Smooth muscle cell (in vitro differentiated cells): ENCODE measurements at regions not wholly inside any gene's neighbourhood (a gene's known extent, or its start where the extent isn't known, plus 50 kb on each side); places are given as distances from the start of the nearest gene placed in this dataset.

ENCODE experiments used
- DNase-seq: peaks from one replicate; lab custom pipeline; 2025; ENCODE audit not compliant: unreplicated experiment; lab: John Stamatoyannopoulos, UW
- H2AFZ ChIP-seq: fragments of 200-600 bp; sonication (generic); 2 replicates; pipeline ENCODE4 v1.6.0; 2016; ENCODE audit warnings: antibody characterized with exemption, low read depth, mild to moderate bottlenecking
- H3F3A ChIP-seq: fragments of 200-600 bp; sonication (generic); 2 replicates; pipeline ENCODE4 v1.6.0; 2017; ENCODE audit warnings: antibody characterized with exemption, low read depth
- H3K27ac ChIP-seq: fragments of 200-600 bp; sonication (generic); 2 replicates; pipeline ENCODE4 v1.5.1; 2016; ENCODE audit warnings: low read depth, mild to moderate bottlenecking
- H3K27me3 ChIP-seq: fragments of 200-600 bp; sonication (generic); 2 replicates; pipeline ENCODE4 v1.6.1; 2016; ENCODE audit warnings: low read depth, mild to moderate bottlenecking
- H3K36me3 ChIP-seq: fragments of 200-600 bp; sonication (generic); 2 replicates; pipeline ENCODE4 v1.5.1; 2016; ENCODE audit warnings: low read depth
- H3K4me1 ChIP-seq: fragments of 200-600 bp; sonication (generic); 2 replicates; pipeline ENCODE4 v1.5.1; 2016; ENCODE audit warnings: low read depth
- H3K4me2 ChIP-seq: fragments of 200-600 bp; sonication (generic); 2 replicates; pipeline ENCODE4 v1.6.0; 2016; ENCODE audit warnings: mild to moderate bottlenecking
- H3K4me3 ChIP-seq: fragments of 200-600 bp; sonication (generic); 2 replicates; pipeline ENCODE4 v1.5.1; 2016; ENCODE audit warnings: mild to moderate bottlenecking
- H3K79me2 ChIP-seq: fragments of 200-600 bp; sonication (generic); 2 replicates; pipeline ENCODE4 v1.6.0; 2016; ENCODE audit warnings: low read depth, mild to moderate bottlenecking
- H3K9ac ChIP-seq: fragments of 200-600 bp; sonication (generic); 2 replicates; pipeline ENCODE4 v1.6.0; 2016; ENCODE audit warnings: low read depth
- H3K9me3 ChIP-seq: fragments of 200-600 bp; sonication (generic); replicated peaks from 2 replicates; pipeline ENCODE4 v1.5.1; 2016; ENCODE audit warnings: low read depth
- H4K20me1 ChIP-seq: fragments of 200-600 bp; sonication (generic); 2 replicates; pipeline ENCODE4 v1.6.0; 2016; ENCODE audit warnings: low read depth
- CTCF ChIP-seq: fragments of 200-600 bp; sonication (generic); IDR thresholded peaks from 2 replicates; pipeline ENCODE4 v1.5.1; 2017; ENCODE audit warnings: borderline replicate concordance, mild to moderate bottlenecking, antibody characterized with exemption; ENCODE audit not compliant: insufficient read depth, poor library complexity, severe bottlenecking
- WGBS: methylation state at CpG from one replicate; pipeline ENCODE4 v1.1.7; 2016; ENCODE audit warnings: low lambda C conversion rate; 5-methylcytosine and 5-hydroxymethylcytosine counted together

- Histone ChIP-seq H3K4me1 (no peaks in the 10 kb centered on the region), H3K79me2 (no peaks in the 10 kb centered on the region), H3K27ac (no peak overlapping the region), H3K9me3 (no peaks in the 10 kb centered on the region), H3K27me3 (no peaks in the 10 kb centered on the region), H3F3A (no peaks in the 10 kb centered on the region), H2AFZ (no peak overlapping the region), H4K20me1 (no peaks in the 10 kb centered on the region), H3K4me2 (no peak overlapping the region), H3K36me3 (no peaks in the 10 kb centered on the region), H3K9ac (no peak overlapping the region), H3K4me3 (no peak overlapping the region)
- no peak for TF ChIP-seq CTCF
- 91% methylated on average over 1 of the region's 1 CpG for WGBS
- no peak for DNase-seq
Observed at GRCh38 chr14:42736408-42736807, 1129.7 kb downstream of the LRFN5 start.

- Histone ChIP-seq H3K9me3 (no peaks in the 10 kb centered on the region), H3K27ac (no peak overlapping the region), H3K4me2 (no peak overlapping the region), H3K9ac (no peak overlapping the region), H3K79me2 (no peaks in the 10 kb centered on the region), H3K36me3 (no peaks in the 10 kb centered on the region), H2AFZ (no peak overlapping the region), H3K4me3 (no peak overlapping the region), H3K27me3 (no peaks in the 10 kb centered on the region), H3K4me1 (no peaks in the 10 kb centered on the region), H4K20me1 (no peaks in the 10 kb centered on the region), H3F3A (no peaks in the 10 kb centered on the region)
- TF ChIP-seq CTCF = no peak
- DNase-seq = no peak
- 76% methylated on average over 1 of the region's 1 CpG for WGBS
Observed at GRCh38 chr14:42734041-42734440, 1127.4 kb downstream of the LRFN5 start.

DNA sequence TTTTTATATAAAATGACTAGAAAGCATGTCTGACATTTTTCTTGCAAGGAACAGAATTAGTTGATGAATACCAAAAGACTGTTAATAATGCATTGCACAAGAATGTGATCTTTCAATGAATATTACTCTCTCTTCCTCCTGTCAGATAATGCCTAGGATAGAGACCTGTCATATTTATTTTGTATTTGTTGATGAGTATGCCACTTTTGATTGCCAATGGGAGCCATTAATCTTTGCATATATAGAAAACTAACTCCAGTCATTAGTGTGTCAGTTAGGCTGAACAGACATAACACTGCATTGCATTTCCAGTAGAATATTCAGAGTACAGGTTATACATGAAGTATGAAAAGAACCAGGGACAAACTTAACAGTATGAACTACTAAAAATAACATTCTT lies 1125.3 kb downstream of the LRFN5 start:
- H3K27me3 ChIP-seq = no peaks in the 10 kb centered on the region
- no peaks in the 10 kb centered on the region for H3F3A ChIP-seq
- H3K4me3 ChIP-seq = no peak overlapping the region
- no peak overlapping the region for H2AFZ ChIP-seq
- DNase-seq = no peak
- no peak overlapping the region for H3K4me2 ChIP-seq
- H4K20me1 ChIP-seq = no peaks in the 10 kb centered on the region
- no peaks in the 10 kb centered on the region for H3K4me1 ChIP-seq
- TF ChIP-seq CTCF = no peak
- no peak overlapping the region for H3K9ac ChIP-seq
- no peaks in the 10 kb centered on the region for H3K36me3 ChIP-seq
- H3K27ac ChIP-seq = no peak overlapping the region
- no peaks in the 10 kb centered on the region for H3K9me3 ChIP-seq
- H3K79me2 ChIP-seq = no peaks in the 10 kb centered on the region

- Histone ChIP-seq H3F3A (no peaks in the 10 kb centered on the region), H4K20me1 (no peaks in the 10 kb centered on the region), H2AFZ (no peak overlapping the region), H3K4me1 (no peaks in the 10 kb centered on the region), H3K9ac (no peak overlapping the region), H3K27ac (no peak overlapping the region), H3K4me3 (no peak overlapping the region), H3K27me3 (no peaks in the 10 kb centered on the region), H3K9me3 (no peaks in the 10 kb centered on the region), H3K79me2 (no peaks in the 10 kb centered on the region), H3K4me2 (no peak overlapping the region), H3K36me3 (no peaks in the 10 kb centered on the region)
- WGBS = 92% methylated on average over 2 of the region's 2 CpGs
- no peak for TF ChIP-seq CTCF
- no peak for DNase-seq
Observed at GRCh38 chr14:42731480-42731879, 1124.8 kb downstream of the LRFN5 start.
